CD4-positive, alpha-beta T cell (primary cell): ENCODE measurements at regions not wholly inside any gene's neighbourhood (a gene's known extent, or its start where the extent isn't known, plus 50 kb on each side); places are given as distances from the start of the nearest gene placed in this dataset.
A peak's percentile ranks its signal among the peaks of the same experiment; 100 is the strongest.

Experiments
- ATAC-seq: fragments of 200-7000 bp; cut with Tn5 transposase; one replicate; pipeline ENCODE4 v1.10.0; 2022; ENCODE audit warnings: mild to moderate bottlenecking; ENCODE audit not compliant: poor library complexity
- CTCF ChIA-PET: fragments of 350-600 bp; sonication (Branson Sonifier 250); formaldehyde crosslinking; loops from one replicate; lab custom pipeline; 2021; ENCODE audit warnings: antibody characterized with exemption, inconsistent platforms; lab: Charles Lee
- POLR2A ChIA-PET: fragments of 350-600 bp; sonication (Branson Sonifier 250); formaldehyde crosslinking; loops from one replicate; lab custom pipeline; 2021; ENCODE audit warnings: antibody characterized with exemption, inconsistent platforms; lab: Charles Lee
- DNase-seq, 14 experiments: peaks; one replicate each; pipeline ENCODE4 v3.0.0-alpha.2; 2013 to 2020; ENCODE audit warnings: mixed read lengths in 2 of 14
- H3K27ac ChIP-seq, 2 donors: one replicate each; pipeline versions ENCODE4 v1.5.1 to v1.7.0; 2013; ENCODE audit warnings: low read length in 2 of 2, low read depth in 1 of 2, mild to moderate bottlenecking in 1 of 2
- H3K27me3 ChIP-seq, 2 experiments: 1 replicate in 1 of 2; 2 replicates in 1 of 2; pipeline versions ENCODE4 v1.6.1 to v1.7.0; 2013; ENCODE audit warnings: low read length in 2 of 2, control low read depth in 1 of 2, mild to moderate bottlenecking in 1 of 2, moderate library complexity in 1 of 2; ENCODE audit not compliant: insufficient read depth in 2 of 2, control insufficient read depth in 1 of 2
- H3K36me3 ChIP-seq: one replicate; pipeline ENCODE4 v1.6.1; 2013; ENCODE audit warnings: low read length, control low read depth; ENCODE audit not compliant: insufficient read depth
- H3K4me1 ChIP-seq: one replicate; pipeline ENCODE4 v1.6.1; 2013; ENCODE audit warnings: low read length, control low read depth; ENCODE audit not compliant: insufficient read depth
- H3K4me3 ChIP-seq: one replicate; pipeline ENCODE4 v1.5.1; 2013; ENCODE audit warnings: mild to moderate bottlenecking, low read length, moderate library complexity
- H3K9me3 ChIP-seq, 2 experiments: 1 replicate in 1 of 2; 2 replicates in 1 of 2; pipeline versions ENCODE4 v1.6.1 to v1.7.0; 2013; ENCODE audit warnings: low read length in 2 of 2, mild to moderate bottlenecking in 2 of 2, control low read depth in 1 of 2, moderate library complexity in 1 of 2; ENCODE audit not compliant: control insufficient read depth in 1 of 2, insufficient read depth in 1 of 2
- H3K27ac Mint-ChIP-seq: one replicate; pipeline ENCODE4 v1.8.0; 2020; ENCODE audit warnings: mixed read lengths
- H3K27me3 Mint-ChIP-seq: one replicate; pipeline ENCODE4 v1.8.0; 2021; ENCODE audit warnings: mixed read lengths
- H3K36me3 Mint-ChIP-seq: one replicate; pipeline ENCODE4 v1.8.0; 2021; ENCODE audit warnings: low read depth, mixed read lengths
- H3K4me1 Mint-ChIP-seq: one replicate; pipeline ENCODE4 v1.8.0; 2021; ENCODE audit warnings: low read depth, mixed read lengths
- H3K4me3 Mint-ChIP-seq: one replicate; pipeline ENCODE4 v1.8.0; 2020; ENCODE audit warnings: mild to moderate bottlenecking, mixed read lengths
- H3K9me3 Mint-ChIP-seq: one replicate; pipeline ENCODE4 v1.8.0; 2020; ENCODE audit warnings: mixed read lengths
- intact Hi-C, 2 experiments: fragments of 100-400 bp; cut with DNase I in 1 of 2; cut with micrococcal nuclease in 1 of 2; formaldehyde crosslinking; loops; one replicate each; pipeline versions ENCODE4 v1.15.1 to v1.9.0; 2023 to 2025; cut with DNase I, micrococcal nuclease
- TF ChIP-seq, protein P1 (sequence below): fragments of 200-600 bp; IDR thresholded peaks from one replicate; pipeline ENCODE4 v1.8.0; 2022; ENCODE audit warnings: antibody characterized with exemption, mild to moderate bottlenecking

DNA sequence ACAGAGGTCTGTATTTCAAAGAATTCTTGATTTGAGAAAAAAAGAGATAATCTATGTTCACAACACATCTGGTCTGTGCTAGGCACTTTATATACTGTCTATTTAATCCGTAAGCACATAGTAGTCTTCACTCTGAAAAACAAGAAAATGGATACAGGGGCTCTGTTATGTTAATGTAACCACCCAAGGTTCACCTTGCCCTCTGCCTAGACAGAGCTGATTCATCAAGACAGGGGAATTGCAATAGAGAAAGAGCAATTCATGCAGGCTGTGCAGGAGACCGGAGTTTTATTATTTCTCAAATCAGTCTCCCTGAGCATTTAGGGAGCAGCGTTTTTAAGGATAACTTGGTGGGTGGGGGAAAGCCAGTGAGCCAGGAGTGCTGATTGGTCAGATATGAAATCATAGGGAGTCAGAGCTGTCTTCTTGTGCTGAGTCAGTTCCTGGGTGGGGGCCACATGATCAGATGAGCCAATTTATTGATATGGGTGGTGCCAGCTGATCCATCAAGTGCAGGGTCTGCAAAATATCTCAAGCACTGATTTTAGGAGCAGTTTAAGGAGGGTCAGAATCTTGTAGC, 92.9 kb upstream of the TNIP3 start:
- H3K4me3 Mint-ChIP-seq, result no peak overlapping the region
- no peak overlapping the region for H3K27ac ChIP-seq

DNA sequence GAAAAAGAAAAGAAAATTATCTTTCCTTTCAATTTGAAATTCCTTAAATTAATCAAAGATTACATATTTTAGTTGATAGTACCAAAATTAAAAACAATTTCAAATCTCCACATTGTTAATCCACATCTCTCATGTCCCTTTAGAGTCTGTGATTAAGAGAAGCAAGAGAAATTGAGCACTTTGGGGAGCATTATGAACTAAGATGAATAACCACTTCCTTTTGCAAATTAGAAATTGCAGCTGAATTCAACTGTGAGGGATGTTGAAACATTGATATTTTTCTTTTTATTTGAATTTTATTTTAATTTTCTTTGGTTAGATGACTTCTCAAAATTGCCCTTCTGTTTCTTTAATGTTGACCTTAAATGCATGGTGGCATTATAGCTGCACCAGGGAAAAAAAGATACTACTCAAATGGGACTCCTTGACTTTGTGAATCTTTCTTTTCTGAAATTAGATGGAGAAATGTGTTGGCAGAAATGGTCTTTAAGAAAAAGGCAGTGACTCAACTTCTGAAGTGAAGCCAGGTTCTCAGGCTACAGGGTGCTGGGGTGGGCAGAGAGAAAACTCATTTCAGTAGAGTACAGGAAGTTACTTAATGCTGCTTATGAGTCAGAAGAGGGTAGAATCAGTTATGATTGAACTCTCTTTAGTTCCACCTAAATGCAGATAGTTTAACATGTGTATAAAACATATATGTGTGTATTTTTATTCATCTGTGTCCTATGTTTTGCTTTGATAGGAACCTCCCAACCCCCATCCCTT, 92.0 kb upstream of the TNIP3 start:
- Mint-ChIP-seq H3K4me1 (peaks cover 54% of the 10 kb centered on the region), H3K36me3 (no peaks in the 10 kb centered on the region), H3K4me3 (peak overlapping the region; percentile 75), H3K9me3 (no peaks in the 10 kb centered on the region), H3K27ac (peak overlapping the region; percentile 81), H3K27me3 (no peaks in the 10 kb centered on the region)
- intact Hi-C loops, result loop anchor here in 1 of 2 experiments (10.0 kb wide), 1 partner anchor 1181 kb away; no protein-coding TSS in a partner anchor
- Histone ChIP-seq H3K36me3 (no peaks in the 10 kb centered on the region), H3K9me3 (no peaks in the 10 kb centered on the region), H3K27ac (peak overlapping the region in 1 of 2 donors; percentile 11), H3K4me1 (peaks cover 35% of the 10 kb centered on the region), H3K27me3 (no peaks in the 10 kb centered on the region), H3K4me3 (no peak overlapping the region)
- TF ChIP-seq, protein P1, sequence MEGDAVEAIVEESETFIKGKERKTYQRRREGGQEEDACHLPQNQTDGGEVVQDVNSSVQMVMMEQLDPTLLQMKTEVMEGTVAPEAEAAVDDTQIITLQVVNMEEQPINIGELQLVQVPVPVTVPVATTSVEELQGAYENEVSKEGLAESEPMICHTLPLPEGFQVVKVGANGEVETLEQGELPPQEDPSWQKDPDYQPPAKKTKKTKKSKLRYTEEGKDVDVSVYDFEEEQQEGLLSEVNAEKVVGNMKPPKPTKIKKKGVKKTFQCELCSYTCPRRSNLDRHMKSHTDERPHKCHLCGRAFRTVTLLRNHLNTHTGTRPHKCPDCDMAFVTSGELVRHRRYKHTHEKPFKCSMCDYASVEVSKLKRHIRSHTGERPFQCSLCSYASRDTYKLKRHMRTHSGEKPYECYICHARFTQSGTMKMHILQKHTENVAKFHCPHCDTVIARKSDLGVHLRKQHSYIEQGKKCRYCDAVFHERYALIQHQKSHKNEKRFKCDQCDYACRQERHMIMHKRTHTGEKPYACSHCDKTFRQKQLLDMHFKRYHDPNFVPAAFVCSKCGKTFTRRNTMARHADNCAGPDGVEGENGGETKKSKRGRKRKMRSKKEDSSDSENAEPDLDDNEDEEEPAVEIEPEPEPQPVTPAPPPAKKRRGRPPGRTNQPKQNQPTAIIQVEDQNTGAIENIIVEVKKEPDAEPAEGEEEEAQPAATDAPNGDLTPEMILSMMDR, result no peak
- POLR2A ChIA-PET, result interaction anchor here (1.0 kb wide), 2 partner anchors 13 to 64 kb away, joined by 3 to 4 read pairs; no protein-coding TSS in a partner anchor
- ATAC-seq (peak; percentile 78), DNase-seq (peak in 11 of 14 experiments; percentile 14 to 76 (median 26))
- CTCF ChIA-PET, result interaction anchor here (1.1 kb wide), 1 partner anchor 63 kb away, joined by 6 read pairs; no protein-coding TSS in a partner anchor

More for the DNA sequence above, 92.9 kb upstream of the TNIP3 start:
- TF ChIP-seq, protein P1, result no peak
- no peaks in the 10 kb centered on the region for H3K36me3 Mint-ChIP-seq
- Histone ChIP-seq H3K4me3 (no peak overlapping the region), H3K4me1 (peaks cover 35% of the 10 kb centered on the region), H3K36me3 (no peaks in the 10 kb centered on the region), H3K27me3 (no peaks in the 10 kb centered on the region), H3K9me3 (no peaks in the 10 kb centered on the region)
- ChIA-PET POLR2A (no interaction called here), CTCF (no interaction called here)
- H3K27ac Mint-ChIP-seq, result peak overlapping the region; percentile 81
- no peak for DNase-seq
- H3K27me3 Mint-ChIP-seq, result no peaks in the 10 kb centered on the region
- intact Hi-C loops, result loop anchor here in 1 of 2 experiments (10.0 kb wide), 1 partner anchor 1182 kb away; no protein-coding TSS in a partner anchor
- no peak for ATAC-seq
- no peaks in the 10 kb centered on the region for H3K9me3 Mint-ChIP-seq
- peaks cover 51% of the 10 kb centered on the region for H3K4me1 Mint-ChIP-seq

DNA sequence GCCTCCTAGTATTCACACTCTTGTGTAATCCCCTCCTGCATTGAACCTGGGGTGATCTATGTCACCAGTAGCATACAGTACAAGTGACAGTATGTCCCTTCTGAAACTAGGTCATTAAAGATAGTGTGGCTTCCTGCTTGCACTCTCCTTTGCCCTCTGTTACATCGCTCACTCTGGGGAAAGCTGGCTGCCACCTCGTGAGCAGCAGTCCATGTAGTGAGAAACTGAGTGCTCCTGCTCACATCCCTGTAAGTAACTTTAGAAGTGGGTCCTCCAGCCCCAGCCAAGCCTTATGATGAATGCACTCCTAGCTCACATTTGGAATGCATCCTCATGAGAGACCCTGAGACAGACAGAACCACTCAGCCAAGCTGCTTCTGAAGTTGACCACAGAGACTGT, 89.8 kb upstream of the TNIP3 start:
- Histone ChIP-seq H3K27ac (peak overlapping the region in 1 of 2 donors; percentile 68), H3K4me1 (peaks cover 35% of the 10 kb centered on the region)
- DNase-seq, result peak in 4 of 14 experiments; percentile 17 to 83 (median 58)

More for the DNA sequence above, 89.8 kb upstream of the TNIP3 start:
- TF ChIP-seq, protein P1, result no peak
- H3K27me3 ChIP-seq, result no peaks in the 10 kb centered on the region
- intact Hi-C loops, result loop anchor here (2.0 to 10.0 kb wide), 5 partner anchors 537 to 1182 kb away; no protein-coding TSS in a partner anchor
- Mint-ChIP-seq H3K36me3 (no peaks in the 10 kb centered on the region), H3K9me3 (no peaks in the 10 kb centered on the region), H3K4me1 (peaks cover 63% of the 10 kb centered on the region), H3K27ac (peak overlapping the region; percentile 82), H3K4me3 (peak overlapping the region; percentile 8), H3K27me3 (no peaks in the 10 kb centered on the region)
- H3K4me3 ChIP-seq, result no peak overlapping the region
- peak; percentile 57 for ATAC-seq
- ChIA-PET CTCF (interaction anchor here (0.7 to 1.6 kb wide), 2 partner anchors 62 to 100 kb away, joined by 3 to 5 read pairs; no protein-coding TSS in a partner anchor), POLR2A (interaction anchor here (0.7 kb wide), 1 partner anchor 71 kb away, joined by 3 read pairs; no protein-coding TSS in a partner anchor)
- H3K36me3 ChIP-seq, result no peaks in the 10 kb centered on the region
- H3K9me3 ChIP-seq, result no peaks in the 10 kb centered on the region
